ENCODE measurements at regions not wholly inside any gene's neighbourhood (a gene's known extent, or its start where the extent isn't known, plus 50 kb on each side); places are given as distances from the start of the nearest gene placed in this dataset.

- TF ChIP-seq POLR2A (IDR thresholded peaks at IDR 0.05; ENCODE audit: borderline replicate concordance, extremely low read depth, insufficient read depth, insufficient read length), result no peak
- TF ChIP-seq CTCF (IDR thresholded peaks at IDR 0.05 in 2 of 3, conservative IDR thresholded peaks at IDR 0.05 in 1 of 3; ENCODE audit: borderline replicate concordance in 1 of 3, insufficient read depth in 1 of 3, low read depth in 2 of 3, low read length in 2 of 3), result no peak
- no peak for TF ChIP-seq EZH2 (IDR thresholded peaks at IDR 0.05)
- TF ChIP-seq POLR2AphosphoS5 (IDR thresholded peaks at IDR 0.05; ENCODE audit: low read depth, low read length), result no peak
- TF ChIP-seq REST (IDR thresholded peaks at IDR 0.05; ENCODE audit: low read depth), result no peak
- TF ChIP-seq ATF3 (IDR thresholded peaks at IDR 0.05), result no peak
- no peak for TF ChIP-seq YY1 (IDR thresholded peaks at IDR 0.05; ENCODE audit: extremely low read depth, insufficient replicate concordance, low read depth, low read length)
- no peak for TF ChIP-seq ZNF274 (IDR thresholded peaks at IDR 0.05; ENCODE audit: low read depth, low read length)
- no peak for TF ChIP-seq FOSL1 (IDR thresholded peaks at IDR 0.05; ENCODE audit: low read depth)
- no peak for TF ChIP-seq RAD21 (IDR thresholded peaks at IDR 0.05; ENCODE audit: low read depth)
- no peak for TF ChIP-seq TCF7L2 (IDR thresholded peaks at IDR 0.05; ENCODE audit: borderline replicate concordance, extremely low read depth, insufficient read depth, insufficient read length)
- no peak for TF ChIP-seq ZFX (IDR thresholded peaks at IDR 0.05)
- TF ChIP-seq SIN3A (IDR thresholded peaks at IDR 0.05; ENCODE audit: low read depth), result no peak
Measured at GRCh38 chr2:205905576-205905975, 180.4 kb downstream of the INO80D start.

Data from HCT116 (cell line).